ENCODE measurements at regions not wholly inside any gene's neighbourhood (a gene's known extent, or its start where the extent isn't known, plus 50 kb on each side); places are given as distances from the start of the nearest gene placed in this dataset.
"Not testable (repeated sequence)": the region's sequence is repeated elsewhere in the genome, so short reads cannot be mapped to it uniquely, and the experiment has no call there.

GRCh38 chr13:83825676-83826075 lies 56.6 kb downstream of the SLITRK1 start:
- DNase-seq (ENCODE audit: low spot score), result no peak

- no peak for DNase-seq (ENCODE audit: low spot score)
Observed at GRCh38 chr13:83824560-83824959, 57.7 kb downstream of the SLITRK1 start.

GRCh38 chr13:83824120-83824519 lies 58.2 kb downstream of the SLITRK1 start:
- DNase-seq (ENCODE audit: low spot score), result no peak

GRCh38 chr13:83819611-83820010 lies 62.7 kb downstream of the SLITRK1 start:
- DNase-seq (ENCODE audit: low spot score), result no peak

- DNase-seq (ENCODE audit: low spot score), result no peak
Observed at GRCh38 chr13:83819156-83819555, 63.1 kb downstream of the SLITRK1 start.

- no peak for DNase-seq (ENCODE audit: low spot score)
Observed at GRCh38 chr13:83816081-83816480, 66.2 kb downstream of the SLITRK1 start.

- no peak for DNase-seq (ENCODE audit: low spot score)
Observed at GRCh38 chr13:83815598-83815997, 66.7 kb downstream of the SLITRK1 start.

GRCh38 chr13:83810136-83810535 lies 72.1 kb downstream of the SLITRK1 start:
- DNase-seq (ENCODE audit: low spot score), result no peak

- no peak for DNase-seq (ENCODE audit: low spot score)
Observed at GRCh38 chr13:83804356-83804962, 77.8 kb downstream of the SLITRK1 start.

GRCh38 chr13:83798731-83799130 lies 83.5 kb downstream of the SLITRK1 start:
- no peak for DNase-seq (ENCODE audit: low spot score)

GRCh38 chr13:83796364-83796763 lies 85.9 kb downstream of the SLITRK1 start:
- no peak for DNase-seq (ENCODE audit: low spot score)

- no peak for DNase-seq (ENCODE audit: low spot score)
Observed at GRCh38 chr13:83794583-83794982, 87.7 kb downstream of the SLITRK1 start.

GRCh38 chr13:83780227-83780626 lies 102.0 kb downstream of the SLITRK1 start:
- DNase-seq (ENCODE audit: low spot score), result no peak

- no peak for DNase-seq (ENCODE audit: low spot score)
Observed at GRCh38 chr13:83773961-83774360, 108.3 kb downstream of the SLITRK1 start.

GRCh38 chr13:83765796-83766195 lies 116.5 kb downstream of the SLITRK1 start:
- DNase-seq (ENCODE audit: low spot score), result no peak

- DNase-seq (ENCODE audit: low spot score), result no peak
Observed at GRCh38 chr13:83761631-83762030, 120.6 kb downstream of the SLITRK1 start.

GRCh38 chr13:83755210-83755609 lies 127.1 kb downstream of the SLITRK1 start:
- DNase-seq (ENCODE audit: low spot score), result not testable (repeated sequence)

GRCh38 chr13:83753912-83754624 lies 128.2 kb downstream of the SLITRK1 start:
- no peak for DNase-seq (ENCODE audit: low spot score)

- DNase-seq (ENCODE audit: low spot score), result no peak
Observed at GRCh38 chr13:83752141-83752540, 130.1 kb downstream of the SLITRK1 start.

- DNase-seq (ENCODE audit: low spot score), result no peak
Observed at GRCh38 chr13:83740622-83741021, 141.7 kb downstream of the SLITRK1 start.

GRCh38 chr13:83738407-83738806 lies 143.9 kb downstream of the SLITRK1 start:
- DNase-seq (ENCODE audit: low spot score), result no peak

- DNase-seq (ENCODE audit: low spot score), result no peak
Observed at GRCh38 chr13:83733293-83733692, 149.0 kb downstream of the SLITRK1 start.

GRCh38 chr13:83732755-83733154 lies 149.5 kb downstream of the SLITRK1 start:
- DNase-seq (ENCODE audit: low spot score), result no peak

GRCh38 chr13:83731113-83731512 lies 151.2 kb downstream of the SLITRK1 start:
- no peak for DNase-seq (ENCODE audit: low spot score)
